Umbilical cord (tissue), 1 donor: ENCODE measurements at regions not wholly inside any gene's neighbourhood (a gene's known extent, or its start where the extent isn't known, plus 50 kb on each side); places are given as distances from the start of the nearest gene placed in this dataset.

Experiments used
- DNase-seq: peaks from one replicate; pipeline ENCODE4 v3.0.0-alpha.2; 2015; ENCODE audit warnings: low spot score

DNA sequence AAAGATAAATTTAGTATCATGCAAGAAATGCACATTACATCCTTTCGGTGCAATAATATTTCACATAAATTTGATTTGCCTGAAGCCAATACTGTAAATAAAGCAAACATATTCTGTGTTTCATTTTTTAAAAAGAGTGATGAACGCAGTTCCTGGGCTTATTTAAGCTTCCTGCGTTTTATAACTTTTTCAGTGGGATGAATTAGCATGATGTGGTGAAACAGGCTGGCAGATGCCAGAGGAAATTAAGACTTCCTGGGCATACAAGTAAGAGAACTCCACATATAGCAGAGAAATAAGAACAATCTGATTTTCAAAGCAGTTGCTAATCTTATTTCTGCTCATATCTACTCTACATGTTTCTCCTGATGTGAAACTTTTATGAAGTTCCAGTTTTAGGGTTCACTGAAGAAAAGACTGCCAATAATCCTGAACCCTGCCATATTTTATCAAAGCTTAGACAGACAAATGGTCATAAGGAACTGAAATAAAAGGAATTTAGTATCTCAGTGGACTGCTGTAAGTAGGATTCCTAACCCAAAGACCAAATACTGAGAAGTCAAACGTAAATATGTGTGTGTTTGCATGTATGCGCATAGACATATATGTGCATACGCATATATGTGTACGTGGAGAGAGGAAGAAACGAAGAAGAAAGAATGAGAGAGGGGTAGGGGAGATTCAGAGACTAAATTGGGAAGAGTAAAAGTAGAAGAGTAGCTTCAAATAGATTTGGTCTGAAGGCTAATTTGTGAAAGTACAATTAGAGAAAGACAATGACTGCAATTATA is 628.6 kb upstream of the CCDC54 start:
- DNase-seq = no peak

DNA sequence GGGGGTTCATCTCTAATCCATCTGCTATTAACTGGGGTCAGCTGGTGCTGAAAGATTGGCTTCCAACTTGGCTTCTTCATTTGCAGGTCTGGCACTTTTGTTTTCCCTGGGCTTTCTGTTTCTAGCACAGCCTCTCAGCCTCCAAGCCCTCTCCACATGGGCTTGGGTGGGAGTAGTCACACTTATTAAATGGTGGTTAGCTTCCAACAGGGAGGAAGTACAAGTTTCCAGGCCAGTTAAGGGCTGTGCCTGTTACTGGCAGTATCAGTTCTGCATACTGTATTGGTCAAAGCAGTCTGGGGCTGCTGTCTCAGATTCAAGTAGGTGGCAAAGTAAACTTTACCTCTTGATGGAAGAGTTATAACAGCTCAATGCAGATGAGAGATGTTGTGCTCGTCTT is 627.1 kb upstream of the CCDC54 start:
- no peak for DNase-seq

DNA sequence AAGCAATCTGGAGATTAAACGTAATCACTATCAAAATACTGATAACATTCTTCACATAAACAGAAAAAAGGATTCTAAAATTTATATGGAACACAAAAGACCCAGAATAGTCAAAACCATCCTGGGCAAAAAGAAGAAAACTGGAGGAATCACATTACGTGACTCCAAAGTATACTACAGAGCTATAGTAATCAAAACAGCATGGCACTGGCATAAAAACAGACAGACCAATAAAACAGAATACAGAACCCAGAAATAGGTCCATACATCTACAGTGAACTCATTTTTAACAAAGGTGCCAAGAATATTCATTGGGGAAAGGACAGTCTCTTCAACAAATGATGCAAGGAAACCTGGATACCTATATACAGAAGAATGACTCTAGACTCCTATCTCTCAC is 621.9 kb upstream of the CCDC54 start:
- no peak for DNase-seq

DNA sequence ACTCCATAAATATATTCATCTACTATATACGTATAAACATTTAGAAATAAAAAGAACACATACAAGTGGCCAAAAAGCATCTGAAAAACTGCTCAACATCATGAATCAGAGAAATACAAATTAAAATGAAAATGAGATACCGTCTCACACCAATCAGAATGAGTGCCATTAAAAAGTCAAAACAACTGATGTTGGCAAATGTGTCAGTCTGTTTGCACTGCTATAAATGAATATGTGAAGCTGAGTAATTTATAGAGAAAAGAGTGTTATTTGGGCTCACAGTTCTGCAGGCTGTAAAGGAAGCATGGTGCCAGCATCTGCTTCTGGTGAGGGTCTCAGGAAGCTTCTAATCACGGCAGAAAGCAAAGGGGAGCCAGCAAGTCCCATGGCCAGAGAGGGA is 620.3 kb upstream of the CCDC54 start:
- DNase-seq = no peak

DNA sequence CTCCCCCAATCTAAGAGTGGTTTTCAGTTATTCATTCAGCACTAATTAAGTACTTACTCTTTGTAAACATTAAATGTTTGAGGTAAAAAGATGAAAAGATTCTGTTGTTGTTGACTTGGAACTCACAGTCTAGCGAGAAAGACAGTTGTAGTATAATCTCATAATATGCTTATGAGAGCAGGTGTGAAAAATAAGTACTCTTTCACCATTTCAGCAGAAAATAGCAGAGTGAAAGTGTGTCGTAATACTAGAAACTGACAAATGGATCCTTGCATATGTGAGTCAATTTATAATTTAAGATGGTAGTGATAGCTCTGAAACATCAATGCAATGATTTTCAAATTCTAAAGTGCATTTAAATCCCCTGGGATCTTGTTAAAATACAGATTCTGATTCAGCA is 618.8 kb upstream of the CCDC54 start:
- DNase-seq = no peak

DNA sequence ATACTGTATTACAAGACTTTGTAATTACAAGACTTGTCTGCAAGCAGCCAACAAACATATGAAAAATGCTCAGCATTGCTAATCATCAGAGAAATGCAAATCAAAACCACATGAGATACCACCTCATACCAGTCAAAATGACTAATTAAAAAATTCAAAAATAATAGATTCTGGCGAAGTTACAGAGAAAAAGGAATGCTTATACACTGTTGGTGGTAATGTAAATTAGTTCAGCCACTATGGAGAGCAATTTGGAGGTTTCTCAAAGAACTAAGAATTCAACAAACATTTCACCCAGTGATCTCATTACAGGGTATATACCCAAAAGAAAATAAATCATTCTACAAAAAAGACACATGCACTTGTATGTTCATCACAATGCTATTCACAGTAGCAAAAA is 617.5 kb upstream of the CCDC54 start:
- DNase-seq = no peak

DNA sequence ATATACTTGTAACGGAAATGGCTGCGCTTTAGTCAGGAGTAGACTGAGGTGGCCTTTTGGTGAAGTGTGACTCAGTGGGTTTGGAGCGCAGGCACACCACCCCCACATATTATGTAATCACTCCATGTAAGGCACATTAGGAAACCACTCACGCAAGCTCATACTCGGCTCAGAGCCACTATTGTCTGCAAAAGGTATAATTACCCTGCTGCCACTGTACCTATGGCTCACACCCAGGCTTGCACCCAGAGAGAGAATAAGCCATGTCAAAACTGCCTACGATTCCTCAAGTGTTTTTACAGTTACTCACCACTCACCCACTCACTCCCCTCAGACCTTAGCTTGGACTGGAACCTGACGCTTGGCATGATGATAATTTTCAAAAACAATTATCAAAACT is 611.9 kb upstream of the CCDC54 start:
- DNase-seq = no peak

DNA sequence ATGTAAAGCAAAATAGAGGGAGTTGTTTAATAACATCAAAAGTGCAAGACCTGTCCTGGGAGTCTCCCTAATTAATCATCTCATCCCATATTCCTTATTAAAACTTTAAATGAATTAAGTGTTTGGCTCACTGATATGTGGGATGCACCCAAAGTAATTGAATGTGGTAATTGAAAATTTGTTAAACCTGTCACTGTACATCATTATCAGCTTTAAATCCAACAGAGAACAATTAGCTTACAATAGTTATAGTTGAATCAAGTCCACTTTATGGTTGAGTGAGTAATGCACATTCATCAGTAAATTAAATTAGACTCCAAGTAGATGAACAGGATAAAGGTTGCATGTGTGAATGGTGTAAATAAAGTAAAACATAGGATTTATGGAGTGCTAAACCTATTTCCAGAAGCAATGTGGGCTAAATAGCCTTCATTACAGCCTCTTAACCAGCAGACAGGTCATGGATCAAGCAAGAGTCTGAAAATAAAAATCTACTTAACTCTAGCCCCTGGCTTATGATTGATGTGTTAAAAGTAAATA is 608.2 kb upstream of the CCDC54 start:
- DNase-seq = no peak

DNA sequence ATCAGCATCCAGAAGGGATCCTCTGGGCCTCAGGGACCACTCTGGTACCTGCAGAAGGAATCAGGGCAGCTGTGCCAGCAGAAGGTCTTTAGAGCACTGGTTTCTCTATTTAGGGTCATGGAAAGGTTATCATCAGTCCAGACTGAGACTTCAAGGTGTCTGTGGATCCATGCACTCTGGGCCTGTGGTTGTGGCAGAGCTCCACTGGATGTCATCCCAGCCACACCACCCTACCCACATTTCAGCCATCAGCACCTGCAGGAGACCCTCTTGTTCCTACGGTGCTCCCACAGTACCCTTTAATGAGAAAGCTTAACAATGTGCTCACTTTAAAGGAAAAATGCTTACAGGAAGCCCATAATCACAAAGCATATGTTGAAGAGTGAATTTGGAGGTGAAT is 603.4 kb upstream of the CCDC54 start:
- no peak for DNase-seq

DNA sequence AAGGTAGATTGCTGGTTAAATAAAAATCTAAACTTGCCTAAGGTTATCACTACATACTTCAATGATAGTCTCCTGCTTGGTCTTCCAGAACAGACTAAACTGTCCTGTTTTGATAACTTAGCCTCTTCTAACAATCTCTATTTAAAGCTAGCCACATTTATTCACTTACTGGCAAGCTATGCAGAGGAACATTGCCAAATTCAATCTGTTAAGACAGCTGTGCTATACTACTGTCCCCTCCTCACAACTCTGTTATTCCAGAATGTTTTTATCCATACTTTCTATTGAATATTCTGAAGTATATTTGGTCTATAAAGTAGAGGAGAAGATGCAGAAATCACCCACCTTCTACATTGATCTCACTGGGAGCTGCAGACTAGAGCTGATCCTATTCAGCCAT is 594.0 kb upstream of the CCDC54 start:
- DNase-seq = no peak

DNA sequence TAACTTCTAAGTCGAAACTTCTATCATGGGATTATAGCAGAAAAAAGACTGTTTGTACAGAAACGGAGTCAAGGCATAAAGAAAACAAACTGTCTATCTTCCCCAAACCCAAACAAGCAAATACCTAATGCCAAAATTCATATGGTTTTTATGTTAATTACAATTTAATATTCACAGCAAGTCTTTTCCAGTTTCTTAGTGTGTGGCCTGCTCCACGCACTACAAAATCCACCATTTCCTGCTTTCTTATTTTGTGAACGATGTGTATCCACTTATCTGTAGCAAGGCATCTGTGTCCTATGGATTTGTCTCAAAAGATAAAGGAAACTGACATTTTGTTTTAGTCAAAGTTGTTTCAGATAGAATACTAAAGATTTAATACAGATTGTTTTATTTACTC is 588.0 kb upstream of the CCDC54 start:
- DNase-seq = no peak

DNA sequence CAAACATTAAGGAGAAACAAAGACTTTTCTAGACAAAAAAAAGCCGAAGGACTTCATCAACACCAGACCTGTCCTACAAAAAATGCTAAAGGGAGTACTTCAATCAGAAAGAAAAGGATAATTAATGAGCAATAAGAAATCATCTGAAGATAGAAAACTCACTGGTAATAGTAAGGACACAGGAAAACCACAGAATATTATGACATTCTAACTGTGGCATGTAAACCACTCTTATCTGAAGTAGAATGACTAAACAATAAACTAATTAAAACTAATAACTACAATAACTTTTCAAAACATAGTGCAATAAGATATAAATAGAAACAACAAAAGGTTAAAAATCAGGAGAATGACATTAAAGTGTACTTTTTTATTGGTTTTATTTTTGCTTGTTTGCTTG is 584.5 kb upstream of the CCDC54 start:
- no peak for DNase-seq

DNA sequence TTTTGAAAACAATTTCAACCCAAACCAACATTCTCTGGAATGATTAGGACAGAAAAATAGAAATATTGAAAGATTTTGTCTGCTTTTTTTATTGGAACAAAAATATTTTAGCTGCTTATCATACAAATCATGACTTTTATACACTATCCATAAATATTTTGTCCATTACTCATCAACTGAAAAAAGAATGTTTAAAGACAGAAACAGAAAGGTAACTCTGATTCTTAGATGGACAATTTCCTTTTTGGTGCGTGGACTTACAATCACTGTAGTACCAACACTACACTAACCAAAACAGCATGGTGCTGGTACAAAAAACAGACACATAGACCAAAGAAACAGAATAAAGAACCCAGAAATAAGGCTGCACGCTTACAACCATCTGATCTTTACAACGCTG is 582.8 kb upstream of the CCDC54 start:
- DNase-seq = no peak

DNA sequence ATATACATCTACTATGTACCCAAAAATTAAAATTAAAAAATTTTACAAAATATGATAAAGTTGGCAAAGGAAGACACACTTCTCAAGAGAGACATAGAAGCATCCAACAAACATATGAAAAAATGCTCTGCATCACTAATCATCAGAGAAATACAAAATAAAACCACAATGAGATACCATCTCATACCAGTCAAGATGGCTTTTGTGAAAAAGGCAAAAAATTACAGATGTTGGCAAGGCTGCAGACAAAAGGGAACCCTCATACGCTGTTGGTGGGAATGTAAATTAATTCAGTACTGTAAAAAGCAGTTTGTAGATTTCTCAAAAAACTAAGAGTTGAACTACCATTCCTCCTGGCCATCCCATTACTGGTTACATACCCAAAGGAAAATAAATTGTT is 581.7 kb upstream of the CCDC54 start:
- DNase-seq = no peak

DNA sequence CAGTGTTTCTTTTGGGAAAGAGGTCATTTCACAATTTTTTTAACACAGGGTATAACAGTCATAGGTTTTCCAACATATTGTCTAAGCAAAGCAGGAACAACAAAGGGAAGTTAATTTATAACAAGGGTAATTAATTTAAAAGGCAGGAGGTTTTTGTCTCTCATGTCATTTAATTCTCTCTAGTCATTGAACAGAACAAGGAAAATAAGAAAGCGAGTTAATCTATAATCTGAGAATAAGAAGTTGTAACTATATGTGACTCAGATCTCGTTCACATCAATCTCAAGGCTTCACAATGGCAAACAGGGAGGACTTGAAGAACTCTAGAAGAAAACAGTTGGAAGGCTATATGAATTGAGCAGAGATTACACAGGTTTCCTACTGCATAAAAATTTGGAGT is 579.8 kb upstream of the CCDC54 start:
- no peak for DNase-seq

DNA sequence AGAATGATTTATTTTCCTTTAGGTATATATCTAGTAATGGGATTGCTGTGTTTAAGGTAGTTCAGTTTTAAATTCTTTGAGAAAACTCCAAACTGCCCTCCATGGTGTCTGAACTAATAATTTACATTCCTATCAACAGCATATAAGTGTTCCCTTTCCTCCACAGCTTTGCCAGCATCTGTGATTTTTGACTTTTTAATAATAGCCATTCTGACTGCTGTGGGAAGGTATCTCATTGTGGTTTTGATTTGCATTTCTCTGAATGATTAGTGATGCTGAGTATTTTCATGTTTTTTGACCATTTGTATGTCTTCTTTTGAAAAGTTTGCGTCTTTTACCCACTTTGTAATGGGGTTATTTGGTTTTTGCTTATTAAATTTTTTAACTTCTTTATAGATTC is 571.6 kb upstream of the CCDC54 start:
- DNase-seq = no peak

DNA sequence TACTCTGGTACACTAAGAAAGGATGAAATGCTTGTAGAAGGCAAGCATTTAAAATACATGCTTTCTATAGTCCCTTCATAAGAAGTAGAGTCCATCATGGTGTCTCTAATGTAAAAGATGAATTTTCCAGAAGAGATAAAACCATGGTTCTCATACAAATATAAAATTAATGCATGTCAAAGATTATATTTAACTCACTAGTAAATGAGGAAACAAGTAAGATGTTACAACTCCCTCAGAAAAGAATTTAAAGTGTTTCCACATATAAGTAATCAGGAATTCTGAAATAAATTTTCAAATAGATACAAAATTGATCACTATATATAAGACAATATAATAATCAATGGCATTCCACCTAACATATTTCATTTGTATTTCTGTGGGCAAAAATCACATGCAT is 570.3 kb upstream of the CCDC54 start:
- DNase-seq = no peak

DNA sequence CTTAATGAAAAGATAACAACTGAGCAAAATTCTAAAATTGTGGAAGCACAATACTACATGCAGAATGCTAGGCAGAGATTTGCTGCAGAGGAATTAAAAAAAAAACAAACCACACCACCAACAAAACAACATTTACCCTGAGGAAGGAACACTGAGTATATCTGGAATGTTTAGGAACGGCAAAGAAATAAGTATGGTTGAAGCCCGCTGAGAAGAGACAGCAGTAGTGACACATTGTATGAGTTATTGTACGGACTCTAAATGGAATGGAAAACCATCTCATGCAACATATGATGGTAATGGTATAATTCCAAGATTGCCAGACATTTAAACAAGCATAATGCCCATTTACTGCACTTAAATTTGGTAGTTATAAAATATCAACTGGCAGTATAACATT is 568.2 kb upstream of the CCDC54 start:
- DNase-seq = no peak

DNA sequence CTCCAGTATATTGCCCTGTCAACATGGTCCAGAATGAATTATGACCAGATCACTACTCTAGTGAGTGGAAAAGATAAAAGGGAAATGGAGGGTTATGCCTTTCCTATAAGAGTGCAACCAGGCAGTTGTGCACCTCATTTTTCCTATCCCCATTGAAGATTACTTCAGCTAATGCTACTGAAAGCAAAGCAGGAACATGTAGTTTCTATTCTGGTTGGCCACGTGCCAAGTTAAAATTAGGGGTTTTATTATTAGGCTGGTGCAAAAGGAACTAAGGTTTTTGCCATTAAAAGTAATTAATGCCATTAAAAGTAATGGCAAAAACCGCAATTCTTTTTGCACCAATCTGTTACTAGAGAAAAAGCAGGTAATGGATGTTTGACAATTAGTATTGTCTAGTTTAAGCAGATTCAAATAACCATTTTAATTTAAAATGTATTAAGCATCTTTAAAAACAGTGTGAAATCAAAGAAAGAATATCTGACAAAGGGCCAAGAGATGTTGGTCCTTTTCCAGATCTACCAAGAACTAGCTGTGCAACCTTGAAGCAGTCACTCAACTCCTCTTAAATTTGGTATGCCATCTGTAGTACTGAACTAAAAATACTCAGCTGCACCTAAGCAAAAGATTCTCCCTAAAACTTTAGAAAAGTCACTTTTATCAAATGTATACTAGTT is 567.5 kb upstream of the CCDC54 start:
- DNase-seq = no peak

DNA sequence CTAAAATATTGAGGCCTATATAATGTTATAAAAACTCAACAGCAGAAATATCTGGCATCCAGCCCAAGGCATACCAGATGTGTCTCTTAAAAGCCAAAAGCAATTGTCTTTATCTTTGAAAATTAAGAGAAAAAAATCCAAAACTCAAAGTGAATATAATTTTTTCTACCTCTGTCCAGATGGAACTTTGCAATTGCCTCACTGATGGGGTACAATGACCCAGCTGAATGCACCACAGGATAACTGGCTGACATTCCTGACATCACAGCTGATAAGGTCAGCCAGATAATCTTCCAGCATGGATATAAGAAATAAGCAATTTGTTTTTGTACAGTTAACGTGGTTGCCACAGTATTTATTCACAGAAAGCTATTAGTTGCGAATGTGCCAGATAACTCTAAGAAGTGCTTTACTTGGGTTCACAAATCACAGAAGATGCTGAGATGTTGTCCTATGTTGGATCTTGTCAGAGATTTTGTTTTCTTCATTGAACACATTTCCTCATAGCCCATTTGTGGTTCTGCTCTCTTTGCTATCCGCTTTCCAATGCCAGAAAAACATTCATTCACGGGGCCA is 566.9 kb upstream of the CCDC54 start:
- DNase-seq = peak; percentile 17

DNA sequence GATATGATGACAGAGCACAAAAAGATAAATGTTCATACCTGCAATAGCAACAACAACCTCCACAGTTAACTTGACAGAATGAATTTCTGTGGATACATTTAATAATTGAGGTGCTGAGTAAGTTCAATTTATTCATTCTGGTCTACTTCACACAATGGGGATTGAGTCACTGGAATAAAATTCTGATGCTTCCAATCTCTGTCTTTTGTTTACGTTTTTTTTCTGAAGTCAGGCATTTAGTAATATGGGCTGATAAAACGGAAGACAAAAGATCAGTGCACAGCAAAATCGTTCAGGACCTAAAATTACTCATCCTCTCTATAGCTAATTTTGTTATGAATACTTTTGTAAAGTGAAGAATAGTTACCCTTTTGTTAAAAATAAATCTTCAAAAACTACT is 565.9 kb upstream of the CCDC54 start:
- no peak for DNase-seq

DNA sequence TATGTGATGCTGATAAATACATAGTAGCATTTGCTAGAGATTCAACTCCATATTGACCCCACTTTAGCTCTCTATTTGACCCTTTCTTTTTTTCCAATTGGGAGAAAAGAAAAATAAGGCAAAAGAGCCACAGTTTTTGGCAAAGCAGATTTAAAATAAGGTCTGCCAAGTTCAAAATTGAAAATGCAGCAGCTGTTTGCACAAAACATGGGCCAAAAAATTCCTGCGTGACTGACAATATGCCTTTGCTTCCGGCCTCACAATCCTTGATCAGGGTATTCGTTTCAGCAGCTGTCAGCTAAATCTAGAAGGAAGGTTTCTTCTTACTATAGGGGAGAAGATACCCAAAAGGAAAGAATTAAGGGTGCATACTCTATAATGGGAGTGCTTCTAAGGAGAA is 563.5 kb upstream of the CCDC54 start:
- DNase-seq = no peak

DNA sequence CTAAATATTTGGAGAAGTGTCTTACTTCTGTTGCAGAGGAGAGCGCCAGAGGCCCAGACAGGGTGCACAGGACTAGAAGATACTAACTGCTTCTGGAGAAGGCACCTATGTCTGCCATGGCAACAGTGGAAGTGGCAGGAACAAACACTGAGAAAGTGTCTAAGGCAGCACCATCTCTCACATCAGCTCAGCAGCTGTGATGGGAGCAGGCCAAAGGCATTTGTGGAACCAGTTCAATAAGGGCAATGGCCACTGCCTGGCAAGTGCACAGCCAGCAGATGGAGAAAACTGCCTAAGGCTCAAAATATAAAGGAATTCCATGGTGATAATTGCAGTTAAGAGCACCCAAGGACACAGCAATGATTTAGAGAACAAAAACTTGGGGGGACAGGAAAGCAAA is 563.0 kb upstream of the CCDC54 start:
- no peak for DNase-seq
